Neural progenitor cell (in vitro differentiated cells): ENCODE measurements at regions not wholly inside any gene's neighbourhood (a gene's known extent, or its start where the extent isn't known, plus 50 kb on each side); places are given as distances from the start of the nearest gene placed in this dataset.

ENCODE experiments used
- DNase-seq: peaks from one replicate; pipeline ENCODE4 v3.0.0-alpha.2; 2016; ENCODE audit warnings: low spot score
- H2AFZ ChIP-seq: fragments of 200-600 bp; sonication (generic); replicated peaks from 2 replicates; pipeline ENCODE4 v1.6.1; 2016; ENCODE audit warnings: antibody characterized with exemption
- H3F3A ChIP-seq: fragments of 200-600 bp; sonication (generic); 2 replicates; pipeline ENCODE4 v1.6.1; 2016; ENCODE audit warnings: antibody characterized with exemption, low read depth
- H3K27ac ChIP-seq: fragments of 200-600 bp; sonication (generic); 2 replicates; pipeline ENCODE4 v1.5.1; 2016; ENCODE audit warnings: mild to moderate bottlenecking
- H3K27me3 ChIP-seq: fragments of 200-600 bp; sonication (generic); 2 replicates; pipeline ENCODE4 v1.6.1; 2016; ENCODE audit warnings: mild to moderate bottlenecking, moderate library complexity
- H3K36me3 ChIP-seq: fragments of 200-600 bp; sonication (generic); 2 replicates; pipeline ENCODE4 v1.5.1; 2016
- H3K4me1 ChIP-seq: fragments of 200-600 bp; sonication (generic); 2 replicates; pipeline ENCODE4 v1.6.1; 2016; ENCODE audit warnings: mixed run types
- H3K4me2 ChIP-seq: fragments of 200-600 bp; sonication (generic); 2 replicates; pipeline ENCODE4 v1.6.1; 2016
- H3K4me3 ChIP-seq: fragments of 200-600 bp; sonication (generic); 2 replicates; pipeline ENCODE4 v1.5.1; 2016
- H3K79me2 ChIP-seq: fragments of 200-600 bp; sonication (generic); 2 replicates; pipeline ENCODE4 v1.6.1; 2016; ENCODE audit warnings: low read depth
- H3K9ac ChIP-seq: fragments of 200-600 bp; sonication (generic); 2 replicates; pipeline ENCODE4 v1.6.1; 2016
- H3K9me3 ChIP-seq: fragments of 200-600 bp; sonication (generic); 2 replicates; pipeline ENCODE4 v1.5.1; 2016; ENCODE audit warnings: low read depth
- H4K20me1 ChIP-seq: fragments of 200-600 bp; sonication (generic); 2 replicates; pipeline ENCODE4 v1.6.1; 2016; ENCODE audit warnings: low read depth
- H3K27ac Mint-ChIP-seq: 3 replicates; pipeline ENCODE4 v1.8.0; 2021; ENCODE audit warnings: mixed read lengths
- H3K27me3 Mint-ChIP-seq: 2 replicates; pipeline ENCODE4 v1.8.0; 2022; ENCODE audit warnings: low read depth, mild to moderate bottlenecking, inconsistent platforms, moderate library complexity, mixed read lengths; ENCODE audit not compliant: insufficient read depth
- H3K36me3 Mint-ChIP-seq: 3 replicates; pipeline ENCODE4 v1.8.0; 2021; ENCODE audit warnings: mixed read lengths
- H3K4me1 Mint-ChIP-seq: 3 replicates; pipeline ENCODE4 v1.8.0; 2021; ENCODE audit warnings: mixed read lengths
- H3K4me3 Mint-ChIP-seq: 3 replicates; pipeline ENCODE4 v1.8.0; 2021; ENCODE audit warnings: mild to moderate bottlenecking, moderate library complexity, mixed read lengths
- H3K9me3 Mint-ChIP-seq: 3 replicates; pipeline ENCODE4 v1.8.0; 2020; ENCODE audit warnings: mixed read lengths
- EZH2 ChIP-seq: fragments of 200-600 bp; sonication (generic); IDR thresholded peaks from 2 replicates; pipeline ENCODE4 v1.6.1; 2017; ENCODE audit warnings: antibody characterized with exemption, mild to moderate bottlenecking, moderate library complexity
- EZH2phosphoT487 ChIP-seq: fragments of 200-600 bp; sonication (generic); IDR thresholded peaks from 2 replicates; pipeline ENCODE4 v1.6.1; 2017; ENCODE audit warnings: antibody characterized with exemption
- TF ChIP-seq, protein P1 (sequence below): fragments of 200-600 bp; sonication (generic); IDR thresholded peaks from 2 replicates; pipeline ENCODE4 v1.5.1; 2017; ENCODE audit warnings: antibody characterized with exemption, mild to moderate bottlenecking

DNA sequence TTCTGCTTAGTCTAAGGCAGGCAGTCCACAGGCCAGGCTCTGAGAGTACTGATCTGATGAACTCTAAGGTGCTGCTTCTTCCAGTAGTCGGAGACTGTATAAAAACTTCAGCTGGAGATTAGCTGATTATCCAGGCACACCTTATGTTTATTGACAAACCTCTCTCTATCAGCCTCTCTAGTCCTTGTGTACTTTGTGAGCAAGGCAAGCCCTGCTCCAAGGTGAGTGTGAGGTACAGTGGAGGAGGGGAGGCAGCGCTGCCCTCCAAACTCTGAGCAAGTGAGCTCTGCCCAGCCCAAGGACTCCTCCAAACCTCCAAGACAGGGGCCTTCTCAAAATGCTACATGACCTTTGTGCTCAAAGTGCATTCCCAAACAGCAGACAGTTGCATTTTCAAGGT, 95.9 kb upstream of the CDKN3 start:
- H2AFZ ChIP-seq: no peak overlapping the region
- H3K27ac ChIP-seq: no peak overlapping the region
- no peaks in the 10 kb centered on the region for H3K27me3 ChIP-seq
- Mint-ChIP-seq H3K36me3 (no peaks in the 10 kb centered on the region), H3K27me3 (peaks cover 3% of the 10 kb centered on the region), H3K4me3 (no peak overlapping the region), H3K4me1 (no peaks in the 10 kb centered on the region), H3K9me3 (no peaks in the 10 kb centered on the region), H3K27ac (no peak overlapping the region)
- no peaks in the 10 kb centered on the region for H3F3A ChIP-seq
- H3K79me2 ChIP-seq: no peaks in the 10 kb centered on the region
- H4K20me1 ChIP-seq: no peaks in the 10 kb centered on the region
- H3K4me3 ChIP-seq: no peak overlapping the region
- no peaks in the 10 kb centered on the region for H3K36me3 ChIP-seq
- no peak for DNase-seq
- no peaks in the 10 kb centered on the region for H3K9me3 ChIP-seq
- no peak overlapping the region for H3K4me2 ChIP-seq
- no peak overlapping the region for H3K9ac ChIP-seq
- no peaks in the 10 kb centered on the region for H3K4me1 ChIP-seq
- no peak for TF ChIP-seq EZH2
- TF ChIP-seq EZH2phosphoT487: no peak
- TF ChIP-seq, protein P1, sequence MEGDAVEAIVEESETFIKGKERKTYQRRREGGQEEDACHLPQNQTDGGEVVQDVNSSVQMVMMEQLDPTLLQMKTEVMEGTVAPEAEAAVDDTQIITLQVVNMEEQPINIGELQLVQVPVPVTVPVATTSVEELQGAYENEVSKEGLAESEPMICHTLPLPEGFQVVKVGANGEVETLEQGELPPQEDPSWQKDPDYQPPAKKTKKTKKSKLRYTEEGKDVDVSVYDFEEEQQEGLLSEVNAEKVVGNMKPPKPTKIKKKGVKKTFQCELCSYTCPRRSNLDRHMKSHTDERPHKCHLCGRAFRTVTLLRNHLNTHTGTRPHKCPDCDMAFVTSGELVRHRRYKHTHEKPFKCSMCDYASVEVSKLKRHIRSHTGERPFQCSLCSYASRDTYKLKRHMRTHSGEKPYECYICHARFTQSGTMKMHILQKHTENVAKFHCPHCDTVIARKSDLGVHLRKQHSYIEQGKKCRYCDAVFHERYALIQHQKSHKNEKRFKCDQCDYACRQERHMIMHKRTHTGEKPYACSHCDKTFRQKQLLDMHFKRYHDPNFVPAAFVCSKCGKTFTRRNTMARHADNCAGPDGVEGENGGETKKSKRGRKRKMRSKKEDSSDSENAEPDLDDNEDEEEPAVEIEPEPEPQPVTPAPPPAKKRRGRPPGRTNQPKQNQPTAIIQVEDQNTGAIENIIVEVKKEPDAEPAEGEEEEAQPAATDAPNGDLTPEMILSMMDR: no peak

DNA sequence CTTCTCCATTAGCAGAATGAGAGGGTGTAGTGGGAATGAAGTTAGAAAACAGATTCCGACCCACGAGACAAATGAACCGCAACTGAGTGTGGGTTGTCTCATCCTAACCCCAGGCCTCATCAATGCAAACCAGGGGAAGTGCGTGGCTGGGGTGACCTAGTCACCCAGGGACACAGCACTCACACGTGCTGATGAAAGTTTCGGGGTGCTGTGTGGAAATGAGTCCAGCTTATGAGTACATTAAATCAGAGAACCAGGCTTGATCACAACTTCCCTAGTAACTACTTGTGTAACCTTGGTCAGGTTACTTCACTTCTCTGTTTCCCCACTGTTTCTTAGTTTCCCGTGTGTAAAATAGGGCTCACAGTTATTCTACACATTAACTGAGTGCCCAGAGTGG, 95.4 kb upstream of the CDKN3 start:
- Histone ChIP-seq H4K20me1 (no peaks in the 10 kb centered on the region), H3K4me3 (no peak overlapping the region), H3K4me1 (no peaks in the 10 kb centered on the region), H3K79me2 (no peaks in the 10 kb centered on the region), H3K27me3 (no peaks in the 10 kb centered on the region), H3F3A (no peaks in the 10 kb centered on the region), H3K36me3 (no peaks in the 10 kb centered on the region), H2AFZ (no peak overlapping the region), H3K9ac (no peak overlapping the region), H3K27ac (no peak overlapping the region), H3K9me3 (no peaks in the 10 kb centered on the region), H3K4me2 (no peak overlapping the region)
- no peaks in the 10 kb centered on the region for H3K4me1 Mint-ChIP-seq
- no peaks in the 10 kb centered on the region for H3K36me3 Mint-ChIP-seq
- no peak overlapping the region for H3K27ac Mint-ChIP-seq
- TF ChIP-seq, protein P1: no peak
- TF ChIP-seq EZH2phosphoT487 (no peak), EZH2 (no peak)
- no peaks in the 10 kb centered on the region for H3K9me3 Mint-ChIP-seq
- peaks cover 3% of the 10 kb centered on the region for H3K27me3 Mint-ChIP-seq
- DNase-seq: no peak
- no peak overlapping the region for H3K4me3 Mint-ChIP-seq

DNA sequence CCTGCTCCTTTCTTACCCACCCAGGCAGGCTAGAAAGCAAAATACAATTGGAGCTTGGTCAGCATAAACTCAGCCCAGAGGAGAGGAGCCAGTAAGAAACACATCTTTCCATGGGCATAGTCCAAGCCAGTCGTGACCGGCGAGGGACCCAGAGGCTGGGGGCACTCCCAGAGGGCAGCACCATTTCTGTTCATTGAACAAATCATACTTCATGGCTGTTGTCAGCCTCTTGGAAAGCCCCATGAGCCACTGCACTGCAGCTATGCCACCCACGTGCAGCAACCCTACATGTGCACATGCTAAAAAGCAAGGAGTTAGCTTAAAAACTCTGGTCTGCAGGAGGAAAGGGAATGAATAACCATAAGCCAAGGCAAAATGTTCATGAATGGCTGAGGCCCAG, 90.0 kb upstream of the CDKN3 start:
- TF ChIP-seq EZH2phosphoT487 (no peak), EZH2 (no peak)
- TF ChIP-seq, protein P1: no peak
- H3K4me3 ChIP-seq: no peak overlapping the region
- Mint-ChIP-seq H3K9me3 (peaks cover 2% of the 10 kb centered on the region), H3K36me3 (no peaks in the 10 kb centered on the region), H3K27ac (no peak overlapping the region), H3K4me3 (no peak overlapping the region), H3K27me3 (peaks cover 12% of the 10 kb centered on the region), H3K4me1 (peaks cover 2% of the 10 kb centered on the region)
- no peaks in the 10 kb centered on the region for H3K4me1 ChIP-seq
- no peaks in the 10 kb centered on the region for H3K9me3 ChIP-seq
- H3K4me2 ChIP-seq: no peak overlapping the region
- no peak overlapping the region for H3K9ac ChIP-seq
- no peaks in the 10 kb centered on the region for H3K79me2 ChIP-seq
- H2AFZ ChIP-seq: no peak overlapping the region
- no peaks in the 10 kb centered on the region for H3F3A ChIP-seq
- H3K27ac ChIP-seq: no peak overlapping the region
- no peaks in the 10 kb centered on the region for H3K36me3 ChIP-seq
- no peaks in the 10 kb centered on the region for H4K20me1 ChIP-seq
- DNase-seq: no peak
- H3K27me3 ChIP-seq: no peaks in the 10 kb centered on the region

DNA sequence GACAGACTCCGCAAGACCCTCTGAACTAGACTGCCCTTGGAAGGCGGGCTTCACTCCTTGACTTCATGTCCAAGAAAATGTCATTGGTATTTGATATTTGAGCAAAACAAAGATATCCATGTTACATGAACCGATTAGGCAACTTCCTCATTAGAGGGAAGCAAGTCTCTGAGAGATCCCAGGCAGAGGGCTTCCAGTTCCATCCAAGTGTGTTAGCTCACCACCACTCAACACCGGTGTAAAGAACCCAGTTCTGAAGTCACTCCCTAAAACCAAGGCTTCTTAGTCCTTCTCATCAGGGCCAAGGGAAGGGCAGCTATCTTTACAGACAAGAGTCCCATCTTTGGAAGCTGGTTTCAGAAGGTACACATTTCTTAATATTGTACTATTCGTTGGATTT, 87.2 kb upstream of the CDKN3 start:
- no peak overlapping the region for H2AFZ ChIP-seq
- H3K4me3 ChIP-seq: no peak overlapping the region
- TF ChIP-seq, protein P1: no peak
- TF ChIP-seq EZH2 (no peak), EZH2phosphoT487 (no peak)
- DNase-seq: no peak
- peaks cover 12% of the 10 kb centered on the region for H3K27me3 Mint-ChIP-seq
- peaks cover 4% of the 10 kb centered on the region for H3K4me1 Mint-ChIP-seq
- H3K4me2 ChIP-seq: no peak overlapping the region
- no peaks in the 10 kb centered on the region for H3K79me2 ChIP-seq
- H3K36me3 Mint-ChIP-seq: no peaks in the 10 kb centered on the region
- H3K9ac ChIP-seq: no peak overlapping the region
- peaks cover 2% of the 10 kb centered on the region for H3K9me3 Mint-ChIP-seq
- H3F3A ChIP-seq: no peaks in the 10 kb centered on the region
- no peaks in the 10 kb centered on the region for H3K9me3 ChIP-seq
- H3K27me3 ChIP-seq: no peaks in the 10 kb centered on the region
- no peaks in the 10 kb centered on the region for H3K36me3 ChIP-seq
- no peak overlapping the region for H3K27ac ChIP-seq
- no peak overlapping the region for H3K4me3 Mint-ChIP-seq
- no peak overlapping the region for H3K27ac Mint-ChIP-seq
- H3K4me1 ChIP-seq: no peaks in the 10 kb centered on the region
- no peaks in the 10 kb centered on the region for H4K20me1 ChIP-seq
